Fibroblast of lung (primary cell): ENCODE measurements at regions not wholly inside any gene's neighbourhood (a gene's known extent, or its start where the extent isn't known, plus 50 kb on each side); places are given as distances from the start of the nearest gene placed in this dataset.

ENCODE experiments used
- DNase-seq, 2 donors: peaks; one replicate each; pipeline versions ENCODE4 v3.0.0 to v3.0.0-alpha.2; 2010; ENCODE audit warnings: low read depth in 2 of 2
- H2AFZ ChIP-seq: 2 replicates; pipeline ENCODE4 v1.5.1; 2012; ENCODE audit warnings: low read length, control low read depth, inconsistent platforms
- H3K27ac ChIP-seq: 2 replicates; pipeline ENCODE4 v1.5.1; 2011; ENCODE audit warnings: low read length, control low read depth; ENCODE audit not compliant: insufficient read depth
- H3K27me3 ChIP-seq: 2 replicates; pipeline ENCODE4 v1.5.1; 2011; ENCODE audit warnings: mild to moderate bottlenecking, low read length; ENCODE audit not compliant: control insufficient read depth, insufficient read depth
- H3K36me3 ChIP-seq: 2 replicates; pipeline ENCODE4 v1.5.1; 2011; ENCODE audit warnings: low read length; ENCODE audit not compliant: control insufficient read depth, insufficient read depth
- H3K4me1 ChIP-seq: 2 replicates; pipeline ENCODE4 v1.5.1; 2011; ENCODE audit warnings: low read length; ENCODE audit not compliant: control insufficient read depth, insufficient read depth; ENCODE audit errors: extremely low read depth
- H3K4me2 ChIP-seq: 2 replicates; pipeline ENCODE4 v1.5.1; 2011; ENCODE audit warnings: low read length, control low read depth; ENCODE audit not compliant: insufficient read depth; ENCODE audit errors: extremely low read depth
- H3K4me3 ChIP-seq, 4 experiments: fragments of 200-600 bp in 1 of 4; sonication (generic) in 1 of 4; replicated peaks in 1 of 4; 2 replicates each; pipeline ENCODE4 v1.5.1; 2011 to 2016; ENCODE audit warnings: low read length in 4 of 4, low read depth in 3 of 4, mild to moderate bottlenecking in 3 of 4, control low read depth in 2 of 4, inconsistent platforms in 1 of 4, mixed read lengths in 1 of 4; ENCODE audit not compliant: insufficient read depth in 1 of 4; ENCODE audit errors: control extremely low read depth in 1 of 4
- H3K79me2 ChIP-seq: 2 replicates; pipeline ENCODE4 v1.5.1; 2012; ENCODE audit warnings: mild to moderate bottlenecking, low read length, inconsistent platforms; ENCODE audit not compliant: control insufficient read depth, insufficient read depth
- H3K9ac ChIP-seq: 2 replicates; pipeline ENCODE4 v1.5.1; 2011; ENCODE audit warnings: mild to moderate bottlenecking, low read length, control low read depth; ENCODE audit not compliant: insufficient read depth
- H3K9me3 ChIP-seq: 2 replicates; pipeline ENCODE4 v1.5.1; 2012; ENCODE audit warnings: low read depth, low read length; ENCODE audit not compliant: control insufficient read depth, insufficient read depth
- H4K20me1 ChIP-seq: 2 replicates; pipeline ENCODE4 v1.5.1; 2011; ENCODE audit warnings: low read length; ENCODE audit not compliant: control insufficient read depth, insufficient read depth; ENCODE audit errors: extremely low read depth
- EZH2 ChIP-seq: IDR thresholded peaks from 2 replicates; pipeline ENCODE4 v1.5.1; 2012; ENCODE audit warnings: low read length, control low read depth, mild to moderate bottlenecking; ENCODE audit errors: missing control alignments
- TF ChIP-seq, protein P1 (sequence below), 2 donors: IDR thresholded peaks in 1 of 2; conservative IDR thresholded peaks in 1 of 2; 1 replicate in 1 of 2; 2 replicates in 1 of 2; pipeline ENCODE4 v1.5.1; 2011 to 2012; ENCODE audit warnings: low read length in 2 of 2, control low read depth in 1 of 2, inconsistent platforms in 1 of 2, low read depth in 1 of 2, mild to moderate bottlenecking in 1 of 2

DNA sequence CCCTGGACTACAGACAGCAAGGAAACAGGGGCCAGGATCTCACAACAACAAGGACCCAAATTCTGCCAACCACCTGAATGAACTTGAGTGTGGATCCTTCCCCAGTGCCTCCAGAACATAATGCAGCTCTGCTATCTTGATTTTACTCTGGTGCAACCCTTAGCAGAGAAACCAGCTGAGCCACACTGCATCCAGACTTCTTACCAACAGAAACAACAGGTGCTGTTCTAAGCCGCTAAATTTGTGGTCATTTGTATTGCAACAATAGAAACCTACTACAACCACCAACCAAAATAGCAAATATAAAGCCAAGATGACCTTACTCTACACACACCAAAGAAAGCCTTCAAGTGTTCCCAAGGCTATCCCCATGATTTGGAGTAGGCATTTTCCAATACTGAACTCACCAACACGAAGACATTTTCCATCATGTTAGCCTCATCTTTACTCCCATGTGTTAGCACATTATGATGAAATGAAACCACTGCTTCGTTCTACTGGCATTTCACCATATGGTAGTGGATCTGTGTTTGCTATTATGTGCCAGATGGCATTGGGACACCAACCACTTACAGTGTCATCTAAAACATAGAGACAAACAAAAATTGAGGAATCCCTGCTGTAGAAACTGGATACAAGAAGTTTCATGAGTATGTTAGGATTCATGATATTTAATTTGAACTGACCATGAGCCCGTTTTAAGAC, 249.8 kb upstream of the ID4 start:
- DNase-seq: no peak
- no peaks in the 10 kb centered on the region for H4K20me1 ChIP-seq
- H3K4me2 ChIP-seq: no peak overlapping the region
- no peaks in the 10 kb centered on the region for H3K9me3 ChIP-seq
- H3K27me3 ChIP-seq: no peaks in the 10 kb centered on the region
- no peak overlapping the region for H3K4me3 ChIP-seq
- no peaks in the 10 kb centered on the region for H3K4me1 ChIP-seq
- no peak overlapping the region for H2AFZ ChIP-seq
- no peak for TF ChIP-seq EZH2
- TF ChIP-seq, protein P1, sequence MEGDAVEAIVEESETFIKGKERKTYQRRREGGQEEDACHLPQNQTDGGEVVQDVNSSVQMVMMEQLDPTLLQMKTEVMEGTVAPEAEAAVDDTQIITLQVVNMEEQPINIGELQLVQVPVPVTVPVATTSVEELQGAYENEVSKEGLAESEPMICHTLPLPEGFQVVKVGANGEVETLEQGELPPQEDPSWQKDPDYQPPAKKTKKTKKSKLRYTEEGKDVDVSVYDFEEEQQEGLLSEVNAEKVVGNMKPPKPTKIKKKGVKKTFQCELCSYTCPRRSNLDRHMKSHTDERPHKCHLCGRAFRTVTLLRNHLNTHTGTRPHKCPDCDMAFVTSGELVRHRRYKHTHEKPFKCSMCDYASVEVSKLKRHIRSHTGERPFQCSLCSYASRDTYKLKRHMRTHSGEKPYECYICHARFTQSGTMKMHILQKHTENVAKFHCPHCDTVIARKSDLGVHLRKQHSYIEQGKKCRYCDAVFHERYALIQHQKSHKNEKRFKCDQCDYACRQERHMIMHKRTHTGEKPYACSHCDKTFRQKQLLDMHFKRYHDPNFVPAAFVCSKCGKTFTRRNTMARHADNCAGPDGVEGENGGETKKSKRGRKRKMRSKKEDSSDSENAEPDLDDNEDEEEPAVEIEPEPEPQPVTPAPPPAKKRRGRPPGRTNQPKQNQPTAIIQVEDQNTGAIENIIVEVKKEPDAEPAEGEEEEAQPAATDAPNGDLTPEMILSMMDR (conservative IDR thresholded peaks at IDR 0.05 in 1 of 2, IDR thresholded peaks at IDR 0.05 in 1 of 2; ENCODE audit: low read depth in 1 of 2, low read length in 2 of 2): no peak
- no peak overlapping the region for H3K9ac ChIP-seq
- H3K79me2 ChIP-seq: no peaks in the 10 kb centered on the region
- no peak overlapping the region for H3K27ac ChIP-seq
- no peaks in the 10 kb centered on the region for H3K36me3 ChIP-seq

DNA sequence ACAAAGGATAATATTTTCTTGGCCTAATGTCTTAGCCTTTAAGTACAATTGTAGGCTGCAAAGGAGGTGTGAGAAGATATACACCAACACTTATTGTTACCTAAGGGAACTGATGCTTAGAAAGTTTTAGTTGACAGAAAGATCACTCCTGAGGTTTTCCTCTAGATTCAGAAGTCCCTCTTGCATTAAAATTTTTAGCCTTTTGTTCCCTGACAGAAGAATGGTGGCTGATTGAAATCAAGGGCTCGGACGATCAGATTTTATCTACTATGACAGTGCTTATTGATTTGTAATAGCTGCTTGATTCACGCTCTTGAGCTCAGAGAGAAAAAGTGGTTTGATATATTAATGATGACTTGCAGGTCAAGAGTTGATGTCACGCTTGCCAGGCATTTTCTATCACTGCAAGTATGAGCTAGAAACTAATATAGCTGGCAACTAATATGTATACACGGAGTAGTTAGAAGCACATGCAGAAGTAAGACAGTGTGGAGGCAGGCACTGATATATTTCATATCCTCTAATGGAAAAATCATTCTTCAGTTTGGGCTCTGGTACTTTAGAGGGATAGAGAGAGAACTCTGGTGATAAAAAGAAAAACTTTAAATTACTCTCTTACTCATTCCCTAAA, 246.6 kb upstream of the ID4 start:
- H3K36me3 ChIP-seq: no peaks in the 10 kb centered on the region
- H3K9ac ChIP-seq: no peak overlapping the region
- H4K20me1 ChIP-seq: no peaks in the 10 kb centered on the region
- H3K79me2 ChIP-seq: no peaks in the 10 kb centered on the region
- no peak overlapping the region for H3K27ac ChIP-seq
- no peak for DNase-seq
- no peak overlapping the region for H2AFZ ChIP-seq
- H3K4me2 ChIP-seq: no peak overlapping the region
- H3K27me3 ChIP-seq: no peaks in the 10 kb centered on the region
- no peak overlapping the region for H3K4me3 ChIP-seq
- no peaks in the 10 kb centered on the region for H3K9me3 ChIP-seq
- no peaks in the 10 kb centered on the region for H3K4me1 ChIP-seq
- TF ChIP-seq EZH2: no peak
- TF ChIP-seq, protein P1 (conservative IDR thresholded peaks at IDR 0.05 in 1 of 2, IDR thresholded peaks at IDR 0.05 in 1 of 2; ENCODE audit: low read depth in 1 of 2, low read length in 2 of 2): no peak

DNA sequence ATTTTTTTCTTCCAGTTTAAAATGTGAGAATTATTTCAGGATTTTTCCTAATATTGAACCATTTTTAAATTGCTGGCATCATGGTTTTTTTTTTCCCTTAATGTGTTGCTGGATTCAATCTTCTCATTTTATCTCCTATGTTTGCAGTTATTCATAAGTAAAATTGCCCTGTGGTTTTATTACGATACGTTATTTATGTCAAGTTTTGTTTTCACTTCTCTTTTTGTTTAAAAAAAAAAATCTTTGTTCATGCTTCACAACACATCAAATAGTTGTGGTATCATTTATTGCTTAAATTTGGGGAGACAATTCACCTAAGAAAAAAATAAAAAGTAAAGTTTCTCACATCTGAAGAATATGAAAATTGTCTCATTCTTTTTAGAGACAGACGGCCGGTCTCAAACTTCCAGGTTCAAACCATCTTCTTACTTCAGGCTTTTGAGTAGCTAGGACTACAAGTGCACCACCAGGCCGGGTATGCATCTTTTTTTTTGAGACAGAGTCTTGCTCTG, 239.3 kb upstream of the ID4 start:
- H3K27me3 ChIP-seq: no peaks in the 10 kb centered on the region
- H3K79me2 ChIP-seq: no peaks in the 10 kb centered on the region
- DNase-seq: no peak
- H2AFZ ChIP-seq: no peak overlapping the region
- no peak overlapping the region for H3K9ac ChIP-seq
- H3K4me1 ChIP-seq: no peaks in the 10 kb centered on the region
- H3K36me3 ChIP-seq: no peaks in the 10 kb centered on the region
- no peak overlapping the region for H3K27ac ChIP-seq
- no peak overlapping the region for H3K4me3 ChIP-seq
- H3K9me3 ChIP-seq: no peaks in the 10 kb centered on the region
- no peaks in the 10 kb centered on the region for H4K20me1 ChIP-seq
- TF ChIP-seq, protein P1 (conservative IDR thresholded peaks at IDR 0.05 in 1 of 2, IDR thresholded peaks at IDR 0.05 in 1 of 2; ENCODE audit: low read depth in 1 of 2, low read length in 2 of 2): no peak
- no peak for TF ChIP-seq EZH2
- H3K4me2 ChIP-seq: no peak overlapping the region
